Heart right ventricle (tissue), 16 donors: ENCODE measurements at regions not wholly inside any gene's neighbourhood (a gene's known extent, or its start where the extent isn't known, plus 50 kb on each side); places are given as distances from the start of the nearest gene placed in this dataset.

ENCODE experiments used
- ATAC-seq, 8 donors: fragments of 200-7000 bp; cut with Tn5 transposase; one replicate each; pipeline ENCODE4 v1.9.1; 2020; ENCODE audit warnings: mild to moderate bottlenecking in 8 of 8, moderate library complexity in 8 of 8, moderate number of reproducible peaks in 1 of 8
- DNase-seq, 2 donors: peaks; one replicate each; pipeline ENCODE4 v3.0.0-alpha.2; 2020
- H3K27ac ChIP-seq, 10 donors: fragments of 200-600 bp; sonication (generic) in 2 of 10; one replicate each; pipeline versions ENCODE4 v1.5.0 to v1.8.0; 2020 to 2022; ENCODE audit warnings: mild to moderate bottlenecking in 3 of 10
- H3K27me3 ChIP-seq, 7 donors: fragments of 200-600 bp; one replicate each; pipeline ENCODE4 v1.8.0; 2021 to 2022; ENCODE audit warnings: mild to moderate bottlenecking in 2 of 7
- H3K36me3 ChIP-seq, 9 donors: fragments of 200-600 bp; sonication (generic) in 1 of 9; one replicate each; pipeline versions ENCODE4 v1.5.0 to v1.8.0; 2020 to 2022; ENCODE audit warnings: mild to moderate bottlenecking in 2 of 9
- H3K4me1 ChIP-seq, 9 donors: fragments of 200-600 bp; sonication (generic) in 1 of 9; one replicate each; pipeline versions ENCODE4 v1.5.0 to v1.8.0; 2020 to 2022; ENCODE audit warnings: mild to moderate bottlenecking in 4 of 9
- H3K4me3 ChIP-seq, 10 donors: fragments of 200-600 bp; sonication (generic) in 2 of 10; one replicate each; pipeline versions ENCODE4 v1.5.0 to v1.8.0; 2020 to 2022; ENCODE audit warnings: mild to moderate bottlenecking in 7 of 10, moderate library complexity in 2 of 10
- H3K9me3 ChIP-seq, 11 donors: fragments of 200-600 bp in 10 of 11; sonication (generic) in 2 of 11; one replicate each; pipeline versions ENCODE4 v1.5.0 to v1.8.0; 2013 to 2022; ENCODE audit warnings: mild to moderate bottlenecking in 2 of 11, control low read depth in 1 of 11, moderate library complexity in 1 of 11
- CTCF ChIP-seq, 9 donors: fragments of 200-600 bp; sonication (generic) in 2 of 9; IDR thresholded peaks; one replicate each; pipeline versions ENCODE4 v1.5.0 to v1.8.0; 2021 to 2022; ENCODE audit warnings: antibody characterized with exemption in 9 of 9, mild to moderate bottlenecking in 5 of 9, moderate library complexity in 1 of 9
- WGBS, 2 donors: extraction: QIAGEN DNeasy Blood & Tissue Kit; methylation state at CpG; one replicate each; pipeline ENCODE4 v1.1.7; 2013; ENCODE audit warnings: inconsistent platforms in 1 of 2; 5-methylcytosine and 5-hydroxymethylcytosine counted together
- intact Hi-C, 10 donors: fragments of 100-400 bp; cut with DNase I; formaldehyde crosslinking; loops; one replicate each; pipeline versions ENCODE4 v1.11.1 to v1.14.2; 2022
- donor health status: Arrhythmogenic right ventricular cardiomyopathy.
- donor health status: ischemic (EF 13 %, LVEDD 7.1; RV severe dilation, severe dysfunction).
- donor health status: healthy with polysubstance abuse.
- donor health status: DM: no; HTN: yes; CAD: no.
- donor health status: DM: no; HTN: no; CAD: no.
- donor health status: ischemic (EF 25% LVEDD 6.9; RV normal size, moderate dysfunction).
- donor health status: ischemic (EF 25% LVEDD 5.7; RV mildly dilated, moderate dysfunction).
- donor health status: healthy.
- donor health status: DM: yes; HTN: yes; CAD: no.
- donor health status: Ischemic cardiomyopathy.
- donor health status: ischemic (EF 35%, LVEDD 5.7; RV mildly dilated, moderate dysfunction).
- donor health status: nonischemic (EF 11% LVEDD 7.7; RV severe dilation, severe dysfunction).
- donor health status: DM: yes; HTN: yes; CAD: no.
- donor health status: PGD.
- donor health status: ischemic (EF 29% LVEDD 5.4; RV normal size, mild dysfunction).
- donor health status: nonischemic (EF 23%, LVEDD 6.1; RV moderate dilation, normal function).

DNA sequence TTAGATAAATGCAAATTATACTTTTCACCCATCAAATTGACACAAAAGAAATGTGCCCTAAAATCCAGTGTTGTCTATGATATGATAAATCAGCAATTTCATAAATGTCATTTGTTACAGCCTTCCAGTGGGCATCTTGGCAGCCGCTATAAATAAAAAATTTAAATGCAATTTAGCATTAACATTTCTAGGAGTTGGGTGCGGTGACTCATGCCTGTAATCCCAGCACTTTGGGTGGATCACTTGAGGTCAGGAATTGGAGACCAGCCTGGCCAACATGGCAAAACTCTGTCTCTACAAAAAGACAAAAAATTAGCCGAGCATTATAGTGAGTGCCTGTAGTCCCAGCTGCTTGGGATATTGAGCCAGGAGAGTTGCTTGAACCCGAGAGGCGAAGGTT lies 65.9 kb upstream of the POMGNT2 start:
- ATAC-seq (no peak), DNase-seq (no peak)
- Histone ChIP-seq H3K9me3 (peaks cover 0 to 21% (median 10%) of the 10 kb centered on the region in 11 donors), H3K27me3 (no peaks in the 10 kb centered on the region), H3K4me1 (peaks cover 0 to 7% (median 5%) of the 10 kb centered on the region in 9 donors), H3K36me3 (no peaks in the 10 kb centered on the region), H3K27ac (no peak overlapping the region), H3K4me3 (no peak overlapping the region)
- intact Hi-C loops, result loop anchor here in 3 of 10 donors (10.0 kb wide), 3 partner anchors 113 to 213 kb away; partner anchors contain the start of gene SNRK (in 1 of the 3)
- WGBS, 2 donors, result 94 to 97% methylated on average over 5 of the region's 5 CpGs
- no peak for TF ChIP-seq CTCF (IDR thresholded peaks at IDR 0.05)

DNA sequence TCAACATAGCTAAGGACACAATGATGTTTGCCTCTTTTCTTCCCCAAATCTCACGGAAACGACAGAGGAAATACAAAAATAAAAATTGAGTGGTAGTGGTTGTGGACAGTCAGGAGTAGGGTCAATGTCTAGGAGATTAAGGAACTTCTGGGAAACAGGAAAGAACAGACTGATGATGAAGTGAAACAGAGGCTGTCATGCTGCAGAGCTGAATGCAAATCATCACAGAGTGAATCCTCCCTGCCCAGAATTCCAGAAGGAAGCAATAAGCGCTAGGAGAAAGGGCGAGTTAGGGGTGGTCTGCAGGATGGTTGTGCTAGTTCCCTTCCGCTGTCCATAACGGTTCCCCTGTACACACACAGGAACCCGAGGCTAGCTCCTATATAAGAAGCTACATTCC lies 64.7 kb upstream of the POMGNT2 start:
- Histone ChIP-seq H3K4me3 (no peak overlapping the region), H3K27me3 (no peaks in the 10 kb centered on the region), H3K36me3 (no peaks in the 10 kb centered on the region), H3K27ac (no peak overlapping the region), H3K4me1 (peaks cover 0 to 3% (median 0%) of the 10 kb centered on the region in 9 donors), H3K9me3 (peaks cover 0 to 33% (median 22%) of the 10 kb centered on the region in 11 donors)
- no peak for ATAC-seq
- intact Hi-C loops, result loop anchor here in 3 of 10 donors (10.0 kb wide), 3 partner anchors 114 to 214 kb away; partner anchors contain the start of gene SNRK (in 1 of the 3)
- WGBS, 2 donors, result 84 to 91% methylated on average over 7 of the region's 7 CpGs
- TF ChIP-seq CTCF (IDR thresholded peaks at IDR 0.05), result no peak
- DNase-seq, result no peak

- no peak for ATAC-seq
- intact Hi-C loops, result loop anchor here in 8 of 10 donors (10.0 kb wide), 6 partner anchors 45 to 215 kb away; partner anchors contain the start of gene SNRK (in 3 of the 8)
- no peak overlapping the region for H3K4me3 ChIP-seq
- no peak for TF ChIP-seq CTCF (IDR thresholded peaks at IDR 0.05)
- peaks cover 0 to 37% (median 22%) of the 10 kb centered on the region in 11 donors for H3K9me3 ChIP-seq
- H3K27me3 ChIP-seq, result no peaks in the 10 kb centered on the region
- DNase-seq, result no peak
- no peak overlapping the region for H3K27ac ChIP-seq
- no peaks in the 10 kb centered on the region for H3K36me3 ChIP-seq
- WGBS, 2 donors, result 92 to 93% methylated on average over 4 of the region's 4 CpGs
- peaks cover 0 to 3% (median 0%) of the 10 kb centered on the region in 9 donors for H3K4me1 ChIP-seq
Observed at GRCh38 chr3:43169987-43170386, 64.1 kb upstream of the POMGNT2 start.

- Histone ChIP-seq H3K4me1 (peaks cover 0 to 20% (median 14%) of the 10 kb centered on the region in 9 donors), H3K27me3 (no peaks in the 10 kb centered on the region), H3K27ac (no peak overlapping the region), H3K4me3 (no peak overlapping the region), H3K9me3 (peaks cover 0 to 20% (median 13%) of the 10 kb centered on the region in 11 donors), H3K36me3 (no peaks in the 10 kb centered on the region)
- DNase-seq (no peak), ATAC-seq (no peak)
- intact Hi-C loops, result loop anchor here in 6 of 10 donors (10.0 kb wide), 4 partner anchors 48 to 208 kb away; partner anchors contain the start of gene SNRK (in 2 of the 6)
- no peak for TF ChIP-seq CTCF (IDR thresholded peaks at IDR 0.05)
- WGBS, 2 donors, result 63 to 78% methylated on average over 1 of the region's 1 CpG
Observed at GRCh38 chr3:43166406-43166805, 60.5 kb upstream of the POMGNT2 start.
